ENCODE measurements at regions not wholly inside any gene's neighbourhood (a gene's known extent, or its start where the extent isn't known, plus 50 kb on each side); places are given as distances from the start of the nearest gene placed in this dataset.

- TF ChIP-seq CHD7 (IDR thresholded peaks at IDR 0.05; ENCODE audit: insufficient replicate concordance, low read length) (no peak), POLR2AphosphoS5 (IDR thresholded peaks at IDR 0.05; ENCODE audit: low read depth, low read length) (no peak)
Measured at GRCh38 chr1:47663286-47663685, 225.4 kb downstream of the FOXD2 start (continued).

Measured in H1 (cell line).